Osteocyte (in vitro differentiated cells): ENCODE measurements at regions not wholly inside any gene's neighbourhood (a gene's known extent, or its start where the extent isn't known, plus 50 kb on each side); places are given as distances from the start of the nearest gene placed in this dataset.

Experiments used
- DNase-seq: peaks from one replicate; pipeline ENCODE4 v3.0.0; 2021; ENCODE audit warnings: mixed read lengths; ENCODE audit not compliant: unreplicated experiment; ENCODE audit errors: extremely low spot score
- H3K27ac Mint-ChIP-seq: one replicate; pipeline ENCODE4 v1.8.0; 2021; ENCODE audit warnings: mild to moderate bottlenecking, mixed read lengths; ENCODE audit not compliant: unreplicated experiment
- H3K27me3 Mint-ChIP-seq: one replicate; pipeline ENCODE4 v1.8.0; 2021; ENCODE audit warnings: mixed read lengths; ENCODE audit not compliant: unreplicated experiment
- H3K36me3 Mint-ChIP-seq: one replicate; pipeline ENCODE4 v1.8.0; 2021; ENCODE audit warnings: mixed read lengths; ENCODE audit not compliant: unreplicated experiment
- H3K4me1 Mint-ChIP-seq: one replicate; pipeline ENCODE4 v1.8.0; 2021; ENCODE audit warnings: mixed read lengths; ENCODE audit not compliant: unreplicated experiment
- H3K4me3 Mint-ChIP-seq: one replicate; pipeline ENCODE4 v1.8.0; 2021; ENCODE audit warnings: mild to moderate bottlenecking, moderate library complexity, mixed read lengths; ENCODE audit not compliant: unreplicated experiment
- H3K9me3 Mint-ChIP-seq: one replicate; pipeline ENCODE4 v1.8.0; 2021; ENCODE audit warnings: mixed read lengths; ENCODE audit not compliant: unreplicated experiment
- CTCF ChIP-seq: fragments of 200-600 bp; sonication (generic); IDR thresholded peaks from 2 replicates; pipeline ENCODE4 v1.5.0; 2021; ENCODE audit warnings: antibody characterized with exemption, mild to moderate bottlenecking, moderate library complexity

DNA sequence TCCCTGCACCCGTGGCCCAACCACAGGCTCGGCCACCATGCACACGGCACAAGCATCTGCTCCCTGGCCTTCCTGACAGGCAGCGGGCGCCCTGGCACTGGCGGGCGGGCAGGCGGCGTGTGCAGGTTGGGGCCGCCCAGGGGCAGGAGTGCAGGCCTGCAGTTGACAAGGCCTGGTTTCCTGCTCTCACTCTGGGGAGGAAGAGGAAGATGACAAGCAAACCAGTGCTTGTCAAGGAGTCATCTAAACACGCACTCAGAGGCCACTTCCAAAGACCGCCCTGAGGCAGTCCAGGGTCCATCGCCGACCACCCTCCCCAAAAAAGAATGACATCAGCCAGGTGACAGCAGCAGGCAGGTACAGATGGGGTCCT is 65.3 kb upstream of the LINC01488 start:
- Mint-ChIP-seq H3K4me1 (peaks cover 30% of the 10 kb centered on the region), H3K4me3 (no peak overlapping the region), H3K36me3 (no peaks in the 10 kb centered on the region), H3K27ac (no peak overlapping the region), H3K9me3 (no peaks in the 10 kb centered on the region), H3K27me3 (no peaks in the 10 kb centered on the region)
- DNase-seq = no peak
- no peak for TF ChIP-seq CTCF

DNA sequence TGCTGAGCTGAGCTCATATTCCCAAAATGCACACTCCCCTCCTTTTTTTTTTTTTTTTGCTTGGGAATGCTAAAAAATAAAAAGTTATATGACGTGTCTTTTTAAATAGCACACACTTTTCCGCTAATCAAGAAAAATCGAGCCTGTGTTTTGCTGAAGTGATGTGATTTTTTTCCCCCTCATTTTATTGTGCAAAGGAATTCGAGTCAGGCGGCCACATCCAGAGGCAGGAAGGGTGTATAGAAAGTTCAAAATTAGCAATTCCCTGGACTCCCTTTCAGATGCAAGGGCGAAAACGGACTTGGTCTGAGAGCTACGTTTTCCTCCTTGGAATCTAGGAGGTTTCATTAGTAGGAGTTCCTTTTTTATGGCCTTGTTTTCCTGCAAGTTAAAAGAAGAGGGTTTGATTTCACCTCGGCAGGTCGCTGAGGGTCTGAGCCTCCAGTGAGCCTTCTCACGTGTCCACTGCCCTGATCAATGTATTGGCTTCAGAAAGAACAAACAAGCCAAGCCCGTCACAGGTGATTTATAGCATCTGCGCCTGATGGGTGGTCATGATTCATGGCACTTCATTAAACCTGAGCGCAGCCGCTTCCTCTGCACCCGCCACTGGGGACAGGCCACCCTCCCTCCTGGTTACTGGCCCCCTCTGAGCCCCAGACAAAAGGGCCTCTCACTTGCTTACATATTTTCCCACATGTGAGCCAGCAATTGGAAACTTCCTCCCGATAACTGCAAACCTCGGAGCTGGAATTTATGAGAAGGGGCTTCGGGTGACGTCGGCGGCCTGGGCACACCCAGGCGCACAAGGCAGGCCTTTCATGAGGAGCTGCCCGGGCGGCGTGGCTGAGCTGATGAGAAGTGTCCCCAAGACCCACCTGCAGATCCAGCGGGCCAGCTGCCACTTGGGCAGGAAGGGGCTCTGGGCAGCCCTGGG is 64.4 kb upstream of the LINC01488 start:
- Mint-ChIP-seq H3K36me3 (no peaks in the 10 kb centered on the region), H3K27ac (no peak overlapping the region), H3K27me3 (no peaks in the 10 kb centered on the region), H3K9me3 (no peaks in the 10 kb centered on the region), H3K4me1 (peaks cover 37% of the 10 kb centered on the region), H3K4me3 (no peak overlapping the region)
- TF ChIP-seq CTCF = no peak
- DNase-seq = no peak

DNA sequence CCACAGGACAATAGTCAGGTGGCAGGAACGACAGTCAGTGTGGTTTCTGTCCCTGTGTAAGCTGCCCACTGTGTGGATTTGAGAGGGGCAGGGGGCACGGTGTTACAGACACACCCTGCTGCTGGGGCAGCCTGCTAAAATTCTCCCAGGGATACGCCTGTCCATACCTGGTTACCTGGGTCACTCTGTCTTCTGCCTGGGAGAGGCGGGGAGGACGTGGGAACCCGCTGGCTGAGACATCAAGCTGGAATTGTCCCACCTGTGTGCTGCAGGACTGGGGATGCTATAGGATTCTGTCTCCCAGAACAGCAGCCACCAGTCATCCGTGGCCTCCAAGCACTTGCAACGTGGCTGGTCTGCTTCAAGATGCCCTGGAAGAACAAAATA is 63.8 kb upstream of the LINC01488 start:
- TF ChIP-seq CTCF = no peak
- Mint-ChIP-seq H3K9me3 (no peaks in the 10 kb centered on the region), H3K27me3 (no peaks in the 10 kb centered on the region), H3K4me3 (no peak overlapping the region), H3K4me1 (peaks cover 39% of the 10 kb centered on the region), H3K27ac (no peak overlapping the region), H3K36me3 (no peaks in the 10 kb centered on the region)
- DNase-seq = no peak

DNA sequence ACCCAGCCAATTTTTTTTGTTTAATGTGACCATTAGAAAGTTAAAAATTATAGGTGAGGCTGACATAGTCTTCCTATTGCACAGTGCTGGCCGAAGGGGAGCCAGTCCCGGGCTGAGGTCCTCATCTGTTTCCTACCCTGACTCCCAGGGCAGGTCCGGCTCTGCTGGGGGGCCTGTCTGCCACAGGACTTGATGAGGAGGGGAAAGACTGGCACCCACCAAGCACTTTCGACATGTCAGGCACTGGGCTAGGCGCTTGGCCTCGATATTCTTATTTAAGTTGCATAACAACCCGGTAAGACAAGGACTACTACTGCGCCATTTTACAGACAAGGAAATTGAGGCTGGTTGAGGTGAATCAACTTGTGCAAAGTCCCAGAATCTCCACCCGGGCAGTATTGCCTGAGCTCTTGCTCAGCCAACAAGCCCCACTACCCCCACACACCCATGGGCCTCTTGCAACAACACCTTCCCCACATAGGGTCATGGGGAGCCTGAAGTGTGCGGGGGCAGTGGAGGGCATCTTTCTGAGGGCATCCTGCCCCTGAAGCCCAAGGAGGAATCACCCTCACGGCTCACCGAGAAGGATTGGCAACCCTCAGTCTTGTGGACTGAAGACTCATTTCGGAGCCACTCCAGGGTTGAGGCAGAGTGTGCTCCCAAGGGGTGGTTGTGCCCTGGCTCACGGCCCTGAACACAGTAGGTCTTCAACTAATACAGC is 62.7 kb upstream of the LINC01488 start:
- Mint-ChIP-seq H3K4me3 (no peak overlapping the region), H3K4me1 (peaks cover 39% of the 10 kb centered on the region), H3K9me3 (no peaks in the 10 kb centered on the region), H3K27me3 (no peaks in the 10 kb centered on the region), H3K36me3 (no peaks in the 10 kb centered on the region), H3K27ac (no peak overlapping the region)
- no peak for TF ChIP-seq CTCF
- DNase-seq = no peak
